ENCODE measurements at regions not wholly inside any gene's neighbourhood (a gene's known extent, or its start where the extent isn't known, plus 50 kb on each side); places are given as distances from the start of the nearest gene placed in this dataset.

DNA sequence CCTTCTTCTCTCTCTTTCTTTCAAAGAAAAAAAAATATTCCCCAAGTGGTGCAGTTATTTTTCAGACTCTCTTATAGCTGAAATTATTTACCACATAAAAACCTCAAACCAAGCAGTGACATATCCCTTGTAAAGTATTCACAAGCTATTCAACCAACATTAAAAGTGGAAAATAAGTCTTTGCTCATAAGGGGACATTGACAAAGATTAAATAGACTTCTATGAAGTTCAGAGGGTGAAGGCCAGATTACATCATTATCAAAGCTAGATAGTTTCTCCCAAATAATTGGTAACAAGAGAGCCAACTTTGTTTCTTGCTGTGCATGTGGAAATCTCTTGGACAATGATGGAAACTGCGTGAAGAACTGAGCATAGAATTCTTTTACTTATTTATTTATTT lies 379.8 kb upstream of the RSPO3 start:
- DNase-seq: no peak

DNA sequence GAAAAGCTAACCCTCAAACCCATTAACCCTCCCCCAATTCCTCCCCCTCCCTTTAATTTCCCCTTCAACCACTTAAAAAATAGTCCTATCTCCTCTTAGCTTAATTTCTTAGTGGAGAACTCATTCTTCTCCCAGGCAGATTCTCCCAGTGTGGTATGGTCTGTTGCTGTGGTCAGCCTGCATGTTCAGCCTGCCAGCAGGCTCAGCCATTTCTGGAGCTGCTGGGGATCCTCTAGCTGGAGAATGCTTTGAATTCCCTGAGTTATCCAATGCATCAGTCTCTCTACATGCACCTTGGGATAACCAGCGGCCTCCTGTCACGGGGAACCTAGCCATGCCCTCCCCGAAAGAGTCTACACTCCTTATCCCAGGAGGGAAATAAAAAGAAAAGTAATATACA lies 375.4 kb upstream of the RSPO3 start:
- DNase-seq: no peak

DNA sequence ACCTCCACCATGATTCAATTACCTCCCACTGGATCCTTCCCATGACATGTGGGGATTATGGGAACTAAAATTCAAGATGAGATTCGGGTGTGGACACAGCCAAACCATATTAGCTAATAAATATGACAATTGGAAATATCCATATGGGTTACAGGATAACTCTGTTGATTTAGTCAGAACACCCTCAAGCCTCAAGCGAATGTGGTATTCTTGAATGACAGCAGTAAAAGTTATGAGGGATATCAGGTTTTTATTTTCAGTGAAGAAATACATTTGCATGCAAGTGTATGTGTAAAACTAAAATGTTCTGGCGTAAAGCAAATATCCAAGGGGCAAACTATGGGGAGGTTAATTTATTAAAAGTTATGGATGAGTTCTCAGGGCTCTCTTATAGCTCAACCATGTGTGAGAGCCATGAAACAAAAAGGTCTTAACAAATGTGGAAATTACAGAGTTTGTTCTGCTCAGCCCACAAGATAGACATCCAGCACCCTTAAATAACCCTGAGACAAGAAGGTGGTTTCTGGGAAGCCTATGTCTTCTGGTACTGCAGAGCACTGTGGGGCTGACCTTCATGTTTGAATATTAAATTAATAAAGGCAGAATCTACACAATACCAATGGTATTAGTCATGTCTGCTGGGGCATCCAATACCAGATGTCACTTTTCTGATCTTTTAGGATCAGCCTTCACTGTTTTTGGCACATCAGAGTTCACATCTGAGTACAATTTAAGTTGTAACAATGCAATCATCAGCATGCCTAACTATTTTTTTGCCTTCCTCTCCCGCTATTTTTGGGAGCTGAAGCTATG lies 370.5 kb upstream of the RSPO3 start:
- DNase-seq: no peak

DNA sequence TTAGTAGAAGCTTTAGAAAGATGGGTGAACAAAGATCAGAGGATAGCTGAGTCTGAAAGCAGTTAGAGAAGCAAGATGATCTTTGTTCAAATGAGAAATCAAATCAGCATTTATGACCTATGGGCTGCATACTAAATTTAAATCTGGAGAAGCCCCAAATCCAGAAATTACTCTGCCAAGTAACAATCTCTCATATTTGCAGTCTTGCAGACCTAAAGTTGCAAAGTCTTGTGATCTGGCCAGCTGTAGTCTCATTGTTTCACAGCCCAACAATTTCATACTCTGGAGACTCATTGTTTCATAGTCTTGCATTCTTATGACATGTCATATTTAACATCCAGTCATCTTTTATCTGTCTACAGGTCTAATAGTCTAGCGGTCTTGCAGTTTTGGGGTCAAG lies 364.9 kb upstream of the RSPO3 start:
- DNase-seq: no peak

DNA sequence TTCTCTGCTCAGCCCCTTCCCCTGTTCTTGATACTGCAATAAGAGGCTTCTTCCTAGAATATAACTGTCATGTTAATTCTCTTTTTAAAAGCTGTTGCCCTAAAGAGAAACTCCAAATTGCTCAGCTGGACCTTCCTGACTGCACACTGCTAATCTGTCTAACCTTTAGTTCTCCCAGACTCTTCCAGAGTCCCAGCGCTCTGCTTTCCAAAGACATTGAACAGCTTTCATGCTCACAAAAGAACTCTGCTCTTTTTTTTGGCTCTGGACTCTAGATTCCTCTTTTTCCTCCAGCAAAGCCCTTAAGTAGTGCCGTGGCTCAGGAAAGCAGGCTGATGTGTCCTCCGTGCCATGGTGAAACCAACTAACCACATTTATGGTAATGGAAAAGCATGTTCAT lies 356.6 kb upstream of the RSPO3 start:
- no peak for DNase-seq

DNA sequence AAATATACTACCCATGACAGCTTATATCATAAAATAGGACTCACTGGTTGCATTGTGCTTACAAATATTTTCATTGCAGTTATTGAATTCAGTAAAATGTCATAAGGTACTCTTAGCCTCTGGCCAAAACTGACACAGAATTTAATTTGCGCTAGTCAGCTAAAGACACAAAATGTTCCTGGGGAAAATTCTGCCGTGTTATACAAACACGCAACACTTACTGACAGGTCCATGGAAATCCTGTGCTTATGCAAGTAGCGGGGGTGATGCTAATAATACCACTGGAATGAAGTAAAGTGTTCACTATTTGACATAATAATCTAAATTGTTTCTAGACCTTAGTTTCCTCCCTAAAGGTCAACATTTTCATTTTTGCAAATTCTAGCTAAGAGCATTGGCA lies 354.4 kb upstream of the RSPO3 start:
- no peak for DNase-seq

DNA sequence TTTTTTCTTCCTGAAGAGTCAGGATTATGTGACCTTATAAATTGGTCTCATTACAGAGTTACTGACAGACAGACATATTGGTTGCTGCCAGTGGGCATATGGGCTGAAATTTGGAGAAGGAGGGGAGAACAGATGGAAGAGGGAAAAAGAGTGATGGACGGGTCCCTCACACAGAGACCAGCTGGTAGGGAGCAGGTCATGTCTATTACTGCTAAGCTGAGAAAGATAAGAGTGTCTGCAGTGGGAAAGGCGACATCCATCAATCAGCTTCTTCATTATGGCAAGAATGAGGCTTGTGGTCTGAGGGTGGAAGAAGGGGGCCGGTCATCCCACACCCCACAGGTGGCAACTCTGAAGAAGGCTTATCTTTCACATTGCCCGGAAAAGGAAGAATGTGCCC lies 353.8 kb upstream of the RSPO3 start:
- DNase-seq: no peak

DNA sequence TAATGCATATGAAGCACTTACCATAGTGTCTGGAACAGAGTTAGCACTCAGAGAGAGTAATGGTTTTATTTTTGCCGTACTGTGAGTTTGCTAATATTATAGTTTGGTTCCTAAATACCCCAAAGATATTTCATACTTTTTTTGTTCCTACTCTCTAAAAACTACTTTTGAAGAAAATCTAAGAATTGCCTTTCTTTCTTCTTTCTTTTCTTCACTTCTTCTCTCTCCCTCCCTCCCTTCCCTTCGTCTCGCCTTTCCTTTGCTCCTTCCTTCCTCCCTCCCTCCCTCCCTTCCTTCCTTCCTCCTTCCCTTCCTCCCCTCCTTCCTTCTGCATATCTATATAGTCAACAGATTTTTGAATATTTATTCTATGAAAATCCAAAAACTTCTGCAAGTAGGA lies 351.7 kb upstream of the RSPO3 start:
- no peak for DNase-seq

DNA sequence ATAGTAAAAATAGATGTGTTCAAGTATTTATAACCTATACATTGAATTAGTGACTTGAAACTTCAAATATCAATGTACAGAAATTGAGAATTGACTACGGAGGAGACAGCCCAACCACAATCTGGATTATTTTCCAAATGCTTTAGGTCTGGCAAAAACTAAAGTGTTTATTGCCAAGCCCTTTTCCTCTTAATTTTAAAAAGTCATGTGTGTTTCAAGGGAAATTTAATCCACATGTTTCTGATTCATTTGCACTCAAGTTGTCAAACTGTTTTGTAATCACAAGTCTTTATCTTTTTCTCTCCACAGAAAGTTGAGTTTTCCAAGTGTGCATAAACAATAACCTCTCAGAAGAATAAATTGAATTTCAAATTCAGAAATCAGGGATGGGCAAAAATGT lies 350.8 kb upstream of the RSPO3 start:
- DNase-seq: no peak

DNA sequence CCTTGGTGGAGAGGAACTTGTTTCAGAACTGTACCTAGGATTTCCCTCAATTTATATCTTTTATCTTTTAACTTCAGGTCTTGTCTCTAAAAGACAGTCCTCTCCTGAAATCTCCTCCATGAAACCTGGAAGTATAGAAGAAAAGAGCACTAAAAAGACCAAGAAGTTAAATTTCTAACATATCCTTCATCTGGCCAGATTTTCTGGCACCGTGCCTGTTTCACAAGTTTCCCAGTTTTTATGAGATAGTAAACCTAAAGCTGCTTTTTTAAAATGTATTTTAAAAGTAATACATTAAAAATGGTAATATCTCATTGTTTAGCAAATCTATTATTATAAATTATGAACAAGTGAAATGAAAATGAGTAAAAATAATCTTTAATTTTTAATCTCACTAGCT lies 348.3 kb upstream of the RSPO3 start:
- no peak for DNase-seq

DNA sequence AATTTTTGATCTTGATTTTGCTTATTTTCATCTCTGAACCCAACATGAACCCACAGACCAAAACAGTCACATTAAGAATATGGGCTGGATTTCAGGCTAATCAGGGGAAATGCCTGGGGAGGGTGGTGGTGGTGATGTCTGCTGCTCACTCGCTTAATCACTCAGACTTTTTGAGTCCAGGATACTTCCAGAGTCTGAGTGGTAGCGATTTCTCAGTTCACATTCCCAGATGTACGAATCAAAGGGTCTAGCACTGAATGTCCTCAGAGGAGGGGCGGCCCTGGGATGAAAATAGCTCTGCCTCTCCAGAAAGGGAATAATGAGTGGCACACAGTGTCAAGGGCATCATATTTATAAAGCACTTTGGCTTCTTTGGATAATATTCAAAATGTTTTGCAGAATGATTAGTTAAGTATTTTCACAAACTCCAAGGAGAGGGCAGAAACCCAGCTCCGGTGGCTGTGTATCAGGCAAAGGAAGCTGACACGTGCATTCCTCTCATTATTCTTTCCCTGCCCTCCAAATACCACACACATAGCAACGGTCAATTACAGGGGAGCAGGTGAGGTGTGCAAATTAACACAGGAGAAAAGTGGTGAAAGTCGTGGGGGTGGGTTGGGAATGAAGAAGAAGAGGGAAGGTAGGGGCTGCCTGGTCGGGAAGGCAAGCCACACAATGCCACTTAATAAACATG lies 345.2 kb upstream of the RSPO3 start:
- DNase-seq: no peak

DNA sequence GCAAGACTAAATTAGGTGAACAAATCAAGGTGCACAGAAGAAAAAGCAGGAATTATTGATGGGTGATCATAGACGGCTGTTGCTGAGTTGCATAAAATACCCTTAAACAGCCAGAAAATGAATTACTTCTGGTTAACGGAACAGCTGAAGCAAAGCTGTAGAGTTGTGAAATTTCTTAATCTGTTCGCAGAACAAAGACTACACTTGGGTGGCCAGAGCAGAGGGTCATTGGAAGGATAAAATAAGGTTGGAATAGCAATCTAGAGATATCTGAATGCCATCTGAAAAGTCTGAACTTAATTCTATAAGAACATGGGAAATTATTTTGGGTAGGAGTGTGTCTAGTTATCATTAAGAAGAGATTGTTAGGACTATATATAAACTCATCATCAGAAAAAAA lies 339.1 kb upstream of the RSPO3 start:
- no peak for DNase-seq

DNA sequence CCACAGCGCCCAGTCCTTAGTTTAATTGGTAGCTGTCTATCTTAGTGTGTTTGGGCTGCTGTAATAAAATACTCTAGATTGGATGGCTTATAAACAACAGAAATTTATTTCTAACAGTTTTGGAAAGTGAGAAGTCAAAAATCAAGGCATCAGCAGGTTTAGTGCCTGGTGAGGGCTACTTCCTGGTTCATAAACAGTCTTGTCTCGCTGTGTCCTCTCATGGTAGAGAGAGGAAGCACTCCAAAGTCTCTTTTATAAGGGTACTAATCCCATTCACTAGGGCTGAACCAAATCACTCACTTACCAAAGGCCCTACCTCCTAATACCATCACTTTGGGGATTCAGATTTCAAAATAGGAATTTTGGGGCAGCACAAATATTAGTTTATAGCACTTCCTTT lies 336.9 kb upstream of the RSPO3 start:
- DNase-seq: no peak

DNA sequence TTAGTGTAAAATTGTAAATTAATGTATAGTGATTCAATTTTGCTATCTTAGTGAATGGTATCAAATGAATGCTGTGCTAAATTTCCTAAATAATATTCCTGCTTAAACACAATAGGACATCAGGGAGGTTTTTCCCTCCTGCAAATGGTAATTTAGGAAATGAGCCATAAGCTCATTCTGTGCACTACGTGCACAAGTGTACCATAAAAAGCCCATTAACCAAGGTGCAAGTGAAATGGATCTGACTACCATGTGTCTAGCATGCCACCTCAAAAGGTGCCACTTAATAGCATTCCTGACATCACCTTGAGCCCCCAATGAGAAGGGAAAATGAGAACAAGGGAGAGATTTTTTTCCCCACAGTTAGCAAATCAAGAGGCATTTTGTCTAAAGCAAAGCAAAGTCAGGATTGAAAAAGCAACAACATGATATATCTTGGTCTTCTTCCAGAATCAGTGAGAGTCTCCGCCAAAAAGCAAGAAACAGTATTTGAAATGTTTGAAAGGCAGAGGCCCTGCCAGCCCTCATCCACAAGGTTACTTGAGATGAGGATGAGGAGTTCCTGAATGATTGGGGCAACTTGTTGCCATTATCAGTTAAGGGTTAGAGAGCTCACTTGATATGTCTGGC lies 334.2 kb upstream of the RSPO3 start:
- DNase-seq: no peak

DNA sequence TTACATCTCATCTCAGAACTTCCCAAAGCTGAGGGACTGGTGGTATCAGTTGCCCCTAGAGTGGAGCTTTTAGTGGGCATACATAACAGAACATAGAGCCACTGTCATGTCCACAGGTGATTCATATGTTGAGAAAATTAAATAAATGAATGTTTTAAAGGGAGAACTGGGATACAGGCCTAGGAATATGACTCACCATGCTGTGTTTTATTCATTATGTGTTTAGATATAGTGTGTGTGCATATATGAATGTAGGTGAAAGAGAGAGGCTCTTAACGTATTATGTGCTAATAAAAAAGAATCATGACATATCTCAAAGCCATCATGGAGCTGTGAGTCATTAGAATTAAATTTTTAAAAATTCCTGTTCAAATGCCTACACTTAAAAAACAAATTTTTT lies 332.2 kb upstream of the RSPO3 start:
- no peak for DNase-seq

DNA sequence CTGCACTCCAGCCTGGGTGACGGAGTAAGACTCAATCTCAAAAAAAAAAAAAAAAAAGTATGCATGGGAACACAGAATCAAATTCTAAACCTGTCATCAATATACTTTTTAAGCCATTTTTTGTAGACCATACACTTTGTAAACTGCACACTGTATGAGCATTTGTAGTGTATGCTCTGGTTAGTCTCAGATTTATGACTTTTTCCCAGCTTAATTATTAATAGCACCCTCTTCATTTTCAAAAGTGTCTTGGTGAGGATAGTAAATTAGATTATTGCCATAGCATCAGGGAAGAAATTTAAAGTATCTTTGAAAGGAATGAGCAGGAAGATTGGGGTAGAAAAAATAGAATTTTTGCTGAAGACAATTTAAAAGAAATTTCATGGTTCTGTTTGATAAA lies 330.8 kb upstream of the RSPO3 start:
- DNase-seq: no peak

DNA sequence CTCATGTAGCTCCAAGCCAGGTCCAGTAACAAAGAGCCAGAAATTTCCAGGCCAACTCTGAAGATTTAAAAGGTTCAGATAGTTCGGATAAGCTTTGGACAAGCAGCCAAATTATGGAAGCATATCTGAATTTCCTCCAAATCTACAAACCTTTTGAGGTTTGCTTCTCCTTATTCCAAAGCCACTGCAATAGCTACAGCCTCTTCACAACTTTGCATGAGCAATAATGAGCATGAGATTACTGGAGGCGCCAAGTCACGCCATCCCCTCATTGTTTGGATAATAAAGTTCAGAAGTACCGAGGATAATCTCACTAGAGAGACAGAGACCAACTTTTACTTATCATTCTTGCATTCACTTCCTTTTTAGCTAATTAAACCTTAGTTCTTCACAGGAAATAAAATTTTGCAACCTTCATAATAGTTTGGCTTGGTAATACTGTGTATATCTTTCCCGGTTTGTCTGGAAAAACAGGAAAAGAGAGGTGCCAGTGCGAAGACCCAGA lies 329.6 kb upstream of the RSPO3 start:
- no peak for DNase-seq

DNA sequence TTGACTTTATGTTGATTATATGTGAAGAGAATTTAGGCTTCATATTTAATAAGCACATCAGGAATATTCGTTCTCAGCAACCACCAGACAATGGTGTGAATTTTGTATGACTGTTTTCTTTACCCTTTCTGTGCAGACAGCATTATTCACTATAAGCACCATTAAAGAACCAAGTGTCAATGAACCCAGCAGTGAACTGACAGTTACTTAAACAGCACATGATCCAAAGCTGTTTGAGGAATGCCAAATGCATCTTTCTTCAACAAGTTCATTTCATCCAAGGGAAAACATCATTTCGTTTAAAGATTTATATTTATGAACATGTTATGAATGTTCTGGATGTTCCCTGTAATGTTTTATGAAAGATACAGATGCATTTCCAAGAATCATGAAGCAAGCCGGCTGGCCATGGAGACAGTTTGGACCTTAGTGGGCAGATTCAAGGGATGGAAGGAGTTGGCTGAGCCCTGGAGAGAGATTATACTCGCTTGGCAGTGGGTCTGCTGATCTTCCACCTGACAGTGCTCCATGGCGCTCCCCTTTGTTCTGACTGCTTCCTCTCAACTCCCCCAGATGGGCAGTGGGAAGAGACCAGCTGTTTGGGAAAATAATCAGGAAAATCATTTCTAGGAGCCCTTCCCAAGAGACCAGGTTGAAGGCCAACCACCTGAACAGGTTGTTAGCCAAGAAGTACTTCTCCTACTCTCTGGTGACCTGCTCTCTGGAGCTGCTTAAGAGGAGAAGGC lies 326.0 kb upstream of the RSPO3 start:
- no peak for DNase-seq

DNA sequence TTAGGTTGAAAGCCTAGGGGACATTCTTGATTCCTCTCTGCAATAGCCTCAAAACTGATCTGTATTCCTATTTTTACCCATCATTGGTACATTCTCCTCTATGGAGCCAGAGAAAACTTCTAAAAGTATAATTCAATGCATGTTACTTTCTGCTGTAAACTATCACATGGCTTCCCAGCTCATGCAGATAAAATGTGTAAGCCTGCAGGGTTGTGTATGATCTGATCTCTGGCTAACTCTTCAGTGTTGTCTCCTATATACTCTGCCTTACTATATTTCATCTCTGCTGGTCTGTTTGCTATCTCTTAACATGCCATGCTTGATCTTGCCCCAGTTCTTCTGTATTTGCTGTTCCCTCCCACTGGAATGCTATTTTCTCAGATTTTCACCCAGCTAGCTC lies 323.3 kb upstream of the RSPO3 start:
- DNase-seq: no peak

DNA sequence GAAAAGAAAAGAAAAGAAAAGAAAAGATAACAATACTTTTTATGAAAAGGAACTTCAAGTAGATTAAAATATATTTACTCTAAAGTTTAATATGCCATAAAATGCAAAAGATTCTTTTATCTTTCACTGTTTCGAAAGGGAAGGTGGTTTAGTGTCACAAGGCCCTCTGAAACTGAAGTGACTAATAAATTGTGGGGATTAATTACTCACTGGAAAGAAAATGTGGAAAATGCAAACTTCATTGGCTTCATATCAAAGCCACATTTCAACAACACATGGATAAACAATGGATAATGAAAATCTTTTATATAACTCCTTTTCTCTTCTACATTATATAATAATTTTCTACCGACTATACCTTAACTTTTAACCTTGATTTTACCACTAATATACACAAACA lies 320.5 kb upstream of the RSPO3 start:
- DNase-seq: no peak

DNA sequence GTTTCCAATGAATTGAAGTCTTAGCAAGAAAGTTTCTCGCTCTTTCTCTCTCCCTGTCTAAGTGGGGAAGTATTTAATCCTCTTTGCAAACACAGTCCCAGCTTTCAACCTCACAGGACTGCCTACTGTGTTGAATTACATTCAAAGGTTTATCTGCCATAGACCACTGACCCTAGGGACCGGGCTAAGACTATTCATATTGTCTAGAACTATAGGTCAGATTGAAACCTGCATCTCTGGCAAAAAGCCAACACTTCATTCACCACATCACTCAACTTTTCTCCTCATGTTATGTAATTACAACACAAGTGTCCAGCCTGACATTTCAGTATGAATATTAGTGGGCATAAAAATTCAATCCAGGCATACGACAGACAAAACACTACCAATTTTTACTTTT lies 314.7 kb upstream of the RSPO3 start:
- no peak for DNase-seq
